ENCODE measurements at regions not wholly inside any gene's neighbourhood (a gene's known extent, or its start where the extent isn't known, plus 50 kb on each side); places are given as distances from the start of the nearest gene placed in this dataset.

DNA sequence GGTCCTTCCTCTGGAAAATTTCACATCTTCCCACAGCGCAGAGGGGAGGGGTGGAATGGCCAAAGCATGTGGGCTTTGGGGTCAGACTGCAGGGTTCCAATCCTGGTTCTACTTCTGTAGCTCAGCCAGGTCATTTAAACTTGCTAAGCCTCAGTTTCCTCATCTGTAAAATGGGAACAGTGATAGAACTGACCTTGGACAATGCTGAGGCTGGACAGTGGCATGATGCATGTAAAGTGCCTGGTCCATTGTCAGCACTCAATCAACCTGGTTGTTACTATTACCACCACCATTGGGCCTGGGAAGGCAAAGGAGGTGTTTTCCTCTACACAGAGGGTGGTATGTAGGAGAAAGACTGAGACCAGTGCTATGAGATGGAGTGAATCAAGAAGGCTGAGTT is 162.8 kb downstream of the VRK1 start (continued):
- no peak for TF ChIP-seq RXRA (IDR thresholded peaks at IDR 0.05; ENCODE audit: borderline replicate concordance, low read depth)
- no peak for TF ChIP-seq JUND (IDR thresholded peaks at IDR 0.05)
- TF ChIP-seq RCOR1 (IDR thresholded peaks at IDR 0.05; ENCODE audit: low read length), result no peak

DNA sequence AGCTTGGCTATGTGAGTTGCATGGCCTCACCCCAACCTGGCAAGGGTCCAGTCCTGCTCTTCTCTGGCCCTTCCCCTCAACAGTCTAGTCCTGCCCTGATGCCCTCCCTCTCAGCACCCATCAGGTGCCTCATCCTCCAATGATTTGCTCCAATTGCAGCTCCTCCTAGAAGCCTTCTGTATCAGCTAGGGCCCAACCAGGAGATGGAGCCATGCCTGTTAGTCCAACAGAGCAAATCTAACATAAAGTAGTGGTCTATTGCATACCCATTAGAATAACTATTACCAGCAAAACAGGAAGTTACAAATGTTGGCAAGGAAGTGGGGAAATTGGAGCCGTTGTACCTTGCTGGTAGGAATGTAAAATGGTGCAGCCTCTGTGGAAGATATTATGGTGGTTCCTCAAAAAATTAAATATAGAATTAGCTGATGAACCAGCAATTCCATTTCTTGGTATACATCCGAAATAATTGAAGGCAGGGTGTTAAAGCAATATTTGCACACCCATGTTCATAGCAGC is 163.5 kb downstream of the VRK1 start:
- Histone ChIP-seq H3F3A (replicated peaks; ENCODE audit: insufficient read depth) (no peaks in the 10 kb centered on the region), H3K27me3 (ENCODE audit: insufficient read depth) (no peaks in the 10 kb centered on the region), H3K9ac (no peak overlapping the region), H3K36me3 (replicated peaks in 1 of 2; ENCODE audit: control insufficient read depth in 1 of 2, insufficient read depth in 2 of 2, low read length in 1 of 2) (no peaks in the 10 kb centered on the region), H3K27ac (ENCODE audit: low read depth in 2 of 2, low read length in 1 of 2) (no peak overlapping the region), H3K4me3 (ENCODE audit: low read depth in 2 of 2, low read length in 1 of 2) (no peak overlapping the region), H3K9me2 (no peaks in the 10 kb centered on the region), H3K4me2 (no peak overlapping the region), H3K79me2 (ENCODE audit: insufficient read depth) (no peaks in the 10 kb centered on the region), H4K20me1 (ENCODE audit: insufficient read depth) (no peaks in the 10 kb centered on the region), H3K4me1 (ENCODE audit: control insufficient read depth in 1 of 2, insufficient read depth in 2 of 2, low read depth in 1 of 2, low read length in 1 of 2) (peaks cover 0 to 6% of the 10 kb centered on the region in 2 experiments; a peak in 1 of 4 replicates), H3K9me3 (no peaks in the 10 kb centered on the region), H2AFZ (ENCODE audit: low read depth) (no peak overlapping the region)
- no peak for DNase-seq
- ChIA-PET POLR2A (no interaction called here), CTCF (no interaction called here)
- 53% methylated on average over 2 of the region's 2 CpGs for WGBS (ENCODE audit: low lambda C conversion rate)
- TF ChIP-seq REST (IDR thresholded peaks at IDR 0.05; ENCODE audit: low read depth, low read length) (no peak), RCOR1 (IDR thresholded peaks at IDR 0.05; ENCODE audit: low read length) (no peak), FOXJ3 (CRISPR knock-in tag; IDR thresholded peaks at IDR 0.05) (no peak), POLR2AphosphoS5 (IDR thresholded peaks at IDR 0.05; ENCODE audit: low read depth, low read length) (no peak), MEF2A (IDR thresholded peaks at IDR 0.05; ENCODE audit: borderline replicate concordance, low read depth) (no peak), JUND (IDR thresholded peaks at IDR 0.05) (no peak), EZH2phosphoT487 (IDR thresholded peaks at IDR 0.05; ENCODE audit: borderline replicate concordance, low read depth) (no peak), TEAD4 (IDR thresholded peaks at IDR 0.05; ENCODE audit: borderline replicate concordance, insufficient read depth) (no peak), CHD2 (IDR thresholded peaks at IDR 0.05; ENCODE audit: low read length, partially characterized antibody) (no peak), MAX (IDR thresholded peaks at IDR 0.05; ENCODE audit: low read depth) (no peak), TCF12 (IDR thresholded peaks at IDR 0.05) (no peak)
- TF ChIP-seq, protein P1, sequence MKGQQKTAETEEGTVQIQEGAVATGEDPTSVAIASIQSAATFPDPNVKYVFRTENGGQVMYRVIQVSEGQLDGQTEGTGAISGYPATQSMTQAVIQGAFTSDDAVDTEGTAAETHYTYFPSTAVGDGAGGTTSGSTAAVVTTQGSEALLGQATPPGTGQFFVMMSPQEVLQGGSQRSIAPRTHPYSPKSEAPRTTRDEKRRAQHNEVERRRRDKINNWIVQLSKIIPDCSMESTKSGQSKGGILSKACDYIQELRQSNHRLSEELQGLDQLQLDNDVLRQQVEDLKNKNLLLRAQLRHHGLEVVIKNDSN (IDR thresholded peaks at IDR 0.05; ENCODE audit: borderline replicate concordance, low read depth), result no peak

Measured in SK-N-SH (cell line).